Sigmoid colon (tissue), 4 donors: ENCODE measurements at regions not wholly inside any gene's neighbourhood (a gene's known extent, or its start where the extent isn't known, plus 50 kb on each side); places are given as distances from the start of the nearest gene placed in this dataset.

ENCODE experiments used
- EP300 ChIP-seq, 4 donors: sonication (generic); formaldehyde crosslinking; IDR thresholded peaks; one replicate each; pipeline ENCODE4 v1.6.1; 2017; ENCODE audit warnings: antibody characterized with exemption in 4 of 4
- POLR2A ChIP-seq, 2 donors: fragments of 450-650 bp; IDR thresholded peaks; one replicate each; pipeline ENCODE4 v1.6.1; 2016; ENCODE audit warnings: antibody characterized with exemption in 2 of 2, mild to moderate bottlenecking in 2 of 2, moderate library complexity in 2 of 2
- POLR2AphosphoS5 ChIP-seq, 4 donors: sonication (generic); formaldehyde crosslinking; IDR thresholded peaks; one replicate each; pipeline ENCODE4 v1.6.1; 2017; ENCODE audit warnings: antibody characterized with exemption in 4 of 4
- TF ChIP-seq, protein P1 (sequence below), 4 experiments: fragments of 450-650 bp in 3 of 4; fragments of 200-600 bp in 1 of 4; IDR thresholded peaks; one replicate each; pipeline ENCODE4 v1.5.1; 2016 to 2019; ENCODE audit warnings: antibody characterized with exemption in 4 of 4, mild to moderate bottlenecking in 3 of 4, moderate library complexity in 2 of 4

DNA sequence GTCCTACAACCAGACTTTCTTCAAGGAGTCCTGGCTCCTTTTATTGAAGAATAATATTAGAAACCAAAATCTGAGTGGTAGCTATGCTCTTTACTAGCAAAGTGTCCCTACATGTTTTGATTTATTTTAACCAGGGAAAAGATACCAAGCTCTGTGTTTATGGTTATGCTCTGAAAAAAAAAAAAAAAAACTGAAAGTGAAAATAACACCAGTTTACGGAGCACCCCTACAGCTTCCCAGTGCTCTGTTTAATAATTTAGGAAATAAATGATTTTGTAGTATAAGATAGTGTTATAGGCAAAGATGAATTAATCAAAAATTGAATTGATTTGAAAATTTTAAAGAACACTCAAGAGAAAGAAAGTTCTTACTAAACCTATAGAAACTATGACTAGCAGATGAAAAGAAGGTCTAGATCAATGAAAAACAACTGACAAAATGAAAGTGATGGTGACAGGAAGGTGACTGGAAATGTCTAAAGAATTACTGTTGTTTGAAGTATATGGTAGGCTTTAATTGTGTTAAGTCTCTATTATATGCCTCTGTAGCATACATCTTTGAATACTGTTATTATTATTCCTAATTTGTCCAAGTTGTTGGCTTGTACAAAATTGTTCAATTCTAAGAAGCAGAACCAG, 1698.4 kb upstream of the PCDH10 start:
- TF ChIP-seq, protein P1, sequence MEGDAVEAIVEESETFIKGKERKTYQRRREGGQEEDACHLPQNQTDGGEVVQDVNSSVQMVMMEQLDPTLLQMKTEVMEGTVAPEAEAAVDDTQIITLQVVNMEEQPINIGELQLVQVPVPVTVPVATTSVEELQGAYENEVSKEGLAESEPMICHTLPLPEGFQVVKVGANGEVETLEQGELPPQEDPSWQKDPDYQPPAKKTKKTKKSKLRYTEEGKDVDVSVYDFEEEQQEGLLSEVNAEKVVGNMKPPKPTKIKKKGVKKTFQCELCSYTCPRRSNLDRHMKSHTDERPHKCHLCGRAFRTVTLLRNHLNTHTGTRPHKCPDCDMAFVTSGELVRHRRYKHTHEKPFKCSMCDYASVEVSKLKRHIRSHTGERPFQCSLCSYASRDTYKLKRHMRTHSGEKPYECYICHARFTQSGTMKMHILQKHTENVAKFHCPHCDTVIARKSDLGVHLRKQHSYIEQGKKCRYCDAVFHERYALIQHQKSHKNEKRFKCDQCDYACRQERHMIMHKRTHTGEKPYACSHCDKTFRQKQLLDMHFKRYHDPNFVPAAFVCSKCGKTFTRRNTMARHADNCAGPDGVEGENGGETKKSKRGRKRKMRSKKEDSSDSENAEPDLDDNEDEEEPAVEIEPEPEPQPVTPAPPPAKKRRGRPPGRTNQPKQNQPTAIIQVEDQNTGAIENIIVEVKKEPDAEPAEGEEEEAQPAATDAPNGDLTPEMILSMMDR (IDR thresholded peaks at IDR 0.05): no peak
- no peak for TF ChIP-seq POLR2A (IDR thresholded peaks at IDR 0.05)
- TF ChIP-seq POLR2AphosphoS5 (IDR thresholded peaks at IDR 0.05): no peak
- no peak for TF ChIP-seq EP300 (IDR thresholded peaks at IDR 0.05)
